AG09319 (cell line): ENCODE measurements at regions not wholly inside any gene's neighbourhood (a gene's known extent, or its start where the extent isn't known, plus 50 kb on each side); places are given as distances from the start of the nearest gene placed in this dataset.
A peak's percentile ranks its signal among the peaks of the same experiment; 100 is the strongest.

Experiments used
- DNase-seq: peaks from one replicate; pipeline ENCODE4 v3.0.0-alpha.2; 2010; ENCODE audit warnings: low read depth; ENCODE audit errors: extremely low read depth
- TF ChIP-seq, protein P1 (sequence below): IDR thresholded peaks from 2 replicates; pipeline ENCODE4 v1.5.1; 2011; ENCODE audit warnings: low read depth, mild to moderate bottlenecking, inconsistent platforms, low read length, moderate library complexity

DNA sequence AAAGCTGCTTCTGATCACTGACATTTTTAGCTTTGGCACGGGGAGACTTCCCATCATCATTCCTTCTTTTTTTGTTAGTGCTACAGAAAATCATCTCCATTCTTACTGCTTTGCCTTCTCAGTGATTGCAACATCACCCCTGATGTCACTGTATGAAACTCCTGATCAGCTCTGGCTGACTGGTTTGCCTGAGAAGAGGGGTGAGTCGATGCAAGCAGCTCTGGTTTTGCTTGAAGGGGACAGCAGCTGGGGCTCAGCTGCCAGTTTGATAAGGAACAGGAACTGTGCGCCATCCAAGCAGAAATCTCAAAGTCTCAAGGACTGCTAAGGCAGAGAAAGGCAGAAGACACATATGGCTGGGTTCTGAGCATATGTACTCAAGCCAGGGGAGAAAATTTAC is 808.5 kb upstream of the CELF2 start:
- TF ChIP-seq, protein P1, sequence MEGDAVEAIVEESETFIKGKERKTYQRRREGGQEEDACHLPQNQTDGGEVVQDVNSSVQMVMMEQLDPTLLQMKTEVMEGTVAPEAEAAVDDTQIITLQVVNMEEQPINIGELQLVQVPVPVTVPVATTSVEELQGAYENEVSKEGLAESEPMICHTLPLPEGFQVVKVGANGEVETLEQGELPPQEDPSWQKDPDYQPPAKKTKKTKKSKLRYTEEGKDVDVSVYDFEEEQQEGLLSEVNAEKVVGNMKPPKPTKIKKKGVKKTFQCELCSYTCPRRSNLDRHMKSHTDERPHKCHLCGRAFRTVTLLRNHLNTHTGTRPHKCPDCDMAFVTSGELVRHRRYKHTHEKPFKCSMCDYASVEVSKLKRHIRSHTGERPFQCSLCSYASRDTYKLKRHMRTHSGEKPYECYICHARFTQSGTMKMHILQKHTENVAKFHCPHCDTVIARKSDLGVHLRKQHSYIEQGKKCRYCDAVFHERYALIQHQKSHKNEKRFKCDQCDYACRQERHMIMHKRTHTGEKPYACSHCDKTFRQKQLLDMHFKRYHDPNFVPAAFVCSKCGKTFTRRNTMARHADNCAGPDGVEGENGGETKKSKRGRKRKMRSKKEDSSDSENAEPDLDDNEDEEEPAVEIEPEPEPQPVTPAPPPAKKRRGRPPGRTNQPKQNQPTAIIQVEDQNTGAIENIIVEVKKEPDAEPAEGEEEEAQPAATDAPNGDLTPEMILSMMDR, result no peak
- peak; percentile 14 for DNase-seq

DNA sequence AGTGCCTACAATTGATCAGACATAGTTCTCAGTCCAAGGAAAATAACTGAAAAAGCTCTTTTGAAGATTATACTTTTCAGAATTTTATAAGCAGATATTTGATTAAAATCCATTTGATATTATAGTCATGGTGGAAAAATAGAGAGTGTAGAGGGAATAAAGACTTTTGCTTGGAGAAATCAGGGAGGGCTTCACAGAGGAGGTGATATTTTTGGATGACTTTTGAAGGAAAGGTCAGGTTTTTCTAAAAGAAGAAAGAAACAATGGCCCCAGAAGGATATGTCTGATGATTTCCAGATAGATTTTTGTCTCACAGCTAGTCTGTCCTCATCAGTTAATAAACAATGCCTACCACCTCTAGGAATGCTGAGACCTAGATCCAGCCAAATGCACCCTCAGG is 806.3 kb upstream of the CELF2 start:
- TF ChIP-seq, protein P1, result no peak
- DNase-seq, result no peak

DNA sequence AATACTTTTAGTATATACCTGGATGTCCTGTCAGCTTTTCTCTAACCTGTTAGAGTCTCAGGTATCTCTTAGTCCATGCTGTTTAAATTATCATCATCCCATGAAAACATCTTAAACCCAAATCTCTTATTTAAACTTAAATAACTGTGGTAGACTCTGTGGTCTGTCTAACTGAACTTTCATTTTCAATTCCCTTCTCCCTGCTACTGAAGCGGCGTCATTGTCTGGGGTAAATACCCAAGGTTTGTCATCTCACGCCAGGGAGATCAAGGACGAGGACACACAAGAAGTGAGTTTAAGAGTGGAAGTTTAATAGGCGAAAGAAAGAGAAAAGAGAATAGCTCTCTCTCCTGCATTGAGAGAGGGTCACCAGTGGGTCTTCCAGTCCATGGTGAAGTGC is 804.4 kb upstream of the CELF2 start:
- TF ChIP-seq, protein P1, result no peak
- DNase-seq, result no peak

DNA sequence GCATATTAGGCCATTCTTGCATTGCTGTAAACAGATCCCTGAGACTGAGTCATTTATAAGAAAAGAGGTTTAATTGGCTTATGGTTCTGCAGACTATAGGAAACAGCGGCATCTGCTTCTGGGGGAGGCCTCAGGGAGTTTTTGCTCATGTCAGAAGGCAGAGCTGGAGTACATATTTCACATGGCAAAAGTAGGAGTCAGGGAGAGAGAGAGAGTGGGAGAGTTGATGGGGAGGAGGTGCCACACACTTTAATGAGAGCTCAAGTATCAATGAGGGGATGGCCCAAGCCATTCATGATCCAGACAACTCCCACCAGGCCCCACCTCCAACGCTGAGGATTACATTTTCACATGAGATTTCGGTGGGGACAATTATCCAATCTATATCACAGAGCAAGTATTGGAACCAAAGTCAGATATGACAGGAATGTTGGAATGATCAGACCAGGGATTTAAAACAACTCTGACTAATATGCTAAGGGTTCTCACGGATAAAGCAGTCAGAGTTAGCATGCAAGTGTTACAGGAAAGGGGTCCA is 795.3 kb upstream of the CELF2 start:
- TF ChIP-seq, protein P1, result no peak
- no peak for DNase-seq

DNA sequence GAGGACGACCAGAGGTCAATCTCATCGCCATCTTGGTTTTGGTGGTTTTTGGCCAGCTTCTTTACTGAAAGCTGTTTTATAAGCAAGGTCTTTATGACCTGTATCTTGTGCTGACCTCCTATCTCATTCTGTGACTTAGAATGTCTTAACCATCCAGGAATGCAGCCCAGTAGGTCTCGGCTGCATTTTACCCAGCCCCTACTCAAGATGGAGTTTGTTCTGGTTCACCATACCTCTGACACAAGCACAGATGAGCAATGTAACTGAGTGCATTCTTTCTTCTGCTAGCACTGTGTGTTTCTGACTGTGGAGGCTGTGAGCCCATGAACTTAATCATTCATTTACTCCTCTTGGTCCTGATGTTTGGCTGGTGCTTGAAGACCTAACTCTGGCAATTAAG is 794.5 kb upstream of the CELF2 start:
- DNase-seq, result no peak
- TF ChIP-seq, protein P1, result no peak

DNA sequence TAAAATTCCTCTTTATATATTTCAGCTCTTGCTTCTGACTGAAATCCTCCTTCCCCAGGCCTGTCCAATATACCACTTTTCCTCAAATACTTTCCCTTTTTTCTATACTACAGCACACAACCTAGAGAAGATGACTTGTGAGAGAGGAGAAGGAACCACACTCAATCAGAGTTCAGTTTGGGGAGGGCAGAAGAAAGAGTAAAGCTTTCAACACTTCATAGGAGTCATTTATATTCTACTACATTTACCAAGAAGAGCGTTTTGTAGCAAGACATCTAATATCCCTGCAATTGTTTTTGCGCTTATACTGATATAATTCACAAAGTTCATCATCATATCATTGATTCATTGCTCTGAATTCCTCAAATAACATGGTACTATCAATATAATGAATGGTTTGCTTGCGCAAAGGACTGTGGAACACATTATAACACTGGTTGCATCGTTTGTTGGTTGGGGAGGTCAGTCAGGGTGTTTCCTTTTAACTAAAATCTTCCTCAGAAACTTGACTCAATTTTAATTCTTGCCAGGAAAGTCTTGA is 792.5 kb upstream of the CELF2 start:
- no peak for DNase-seq

DNA sequence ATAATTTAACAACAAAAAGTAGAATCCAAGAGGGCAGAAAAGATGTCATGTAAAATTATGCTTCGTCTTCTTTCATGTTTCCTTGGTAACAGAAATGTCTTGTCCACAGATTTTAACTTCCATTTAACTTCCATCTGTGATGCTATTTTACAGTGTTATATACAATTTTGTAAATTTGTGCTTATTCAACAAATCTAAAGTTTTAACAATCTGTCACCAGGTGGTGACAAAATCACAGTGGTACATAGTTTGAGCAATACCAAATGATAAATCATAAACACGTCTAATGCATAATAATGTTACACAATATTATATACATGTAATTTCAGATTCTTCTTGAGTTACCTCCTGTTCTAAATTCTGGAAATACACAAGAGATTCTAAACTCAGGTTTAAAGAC is 784.4 kb upstream of the CELF2 start:
- DNase-seq, result no peak
- TF ChIP-seq, protein P1, result no peak

More for the DNA sequence above, 792.5 kb upstream of the CELF2 start:
- TF ChIP-seq, protein P1, result no peak
